ENCODE measurements at regions not wholly inside any gene's neighbourhood (a gene's known extent, or its start where the extent isn't known, plus 50 kb on each side); places are given as distances from the start of the nearest gene placed in this dataset.

- TF ChIP-seq, protein P1, sequence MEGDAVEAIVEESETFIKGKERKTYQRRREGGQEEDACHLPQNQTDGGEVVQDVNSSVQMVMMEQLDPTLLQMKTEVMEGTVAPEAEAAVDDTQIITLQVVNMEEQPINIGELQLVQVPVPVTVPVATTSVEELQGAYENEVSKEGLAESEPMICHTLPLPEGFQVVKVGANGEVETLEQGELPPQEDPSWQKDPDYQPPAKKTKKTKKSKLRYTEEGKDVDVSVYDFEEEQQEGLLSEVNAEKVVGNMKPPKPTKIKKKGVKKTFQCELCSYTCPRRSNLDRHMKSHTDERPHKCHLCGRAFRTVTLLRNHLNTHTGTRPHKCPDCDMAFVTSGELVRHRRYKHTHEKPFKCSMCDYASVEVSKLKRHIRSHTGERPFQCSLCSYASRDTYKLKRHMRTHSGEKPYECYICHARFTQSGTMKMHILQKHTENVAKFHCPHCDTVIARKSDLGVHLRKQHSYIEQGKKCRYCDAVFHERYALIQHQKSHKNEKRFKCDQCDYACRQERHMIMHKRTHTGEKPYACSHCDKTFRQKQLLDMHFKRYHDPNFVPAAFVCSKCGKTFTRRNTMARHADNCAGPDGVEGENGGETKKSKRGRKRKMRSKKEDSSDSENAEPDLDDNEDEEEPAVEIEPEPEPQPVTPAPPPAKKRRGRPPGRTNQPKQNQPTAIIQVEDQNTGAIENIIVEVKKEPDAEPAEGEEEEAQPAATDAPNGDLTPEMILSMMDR (conservative IDR thresholded peaks at IDR 0.05) = no peak
- no peaks in the 10 kb centered on the region for H3K36me3 Mint-ChIP-seq (ENCODE audit: low read depth)
- Histone ChIP-seq H3K4me1 (ENCODE audit: control insufficient read depth, insufficient read depth, low read length) (peaks cover 3% of the 10 kb centered on the region), H3K4me3 (ENCODE audit: low read length) (no peak overlapping the region), H3K9ac (ENCODE audit: extremely low read depth, low read length, poor library complexity, severe bottlenecking) (no peak overlapping the region), H3K9me3 (ENCODE audit: control insufficient read depth, low read length) (no peaks in the 10 kb centered on the region), H3K27ac (ENCODE audit: low read depth, low read length) (no peak overlapping the region), H3K27me3 (ENCODE audit: control insufficient read depth, insufficient read depth, low read length, poor library complexity, severe bottlenecking) (no peaks in the 10 kb centered on the region), H3K36me3 (ENCODE audit: control insufficient read depth, insufficient read depth, low read length) (no peaks in the 10 kb centered on the region)
- H3K27ac Mint-ChIP-seq = no peak overlapping the region
- H3K9me3 Mint-ChIP-seq = peaks cover 7% of the 10 kb centered on the region
- no peaks in the 10 kb centered on the region for H3K27me3 Mint-ChIP-seq (ENCODE audit: insufficient read depth)
- peaks cover 6% of the 10 kb centered on the region for H3K4me1 Mint-ChIP-seq
- 92 to 100% methylated on average over 2 to 6 of the region's 6 CpGs for WGBS, 2 experiments (ENCODE audit: insufficient coverage in 1 of 2, insufficient read length in 1 of 2)
- H3K4me3 Mint-ChIP-seq = no peak overlapping the region
- no peak for DNase-seq
These were observed 112.6 kb upstream of the TMPRSS2 start for GRCh38 chr21:41620541-41620940.

DNA sequence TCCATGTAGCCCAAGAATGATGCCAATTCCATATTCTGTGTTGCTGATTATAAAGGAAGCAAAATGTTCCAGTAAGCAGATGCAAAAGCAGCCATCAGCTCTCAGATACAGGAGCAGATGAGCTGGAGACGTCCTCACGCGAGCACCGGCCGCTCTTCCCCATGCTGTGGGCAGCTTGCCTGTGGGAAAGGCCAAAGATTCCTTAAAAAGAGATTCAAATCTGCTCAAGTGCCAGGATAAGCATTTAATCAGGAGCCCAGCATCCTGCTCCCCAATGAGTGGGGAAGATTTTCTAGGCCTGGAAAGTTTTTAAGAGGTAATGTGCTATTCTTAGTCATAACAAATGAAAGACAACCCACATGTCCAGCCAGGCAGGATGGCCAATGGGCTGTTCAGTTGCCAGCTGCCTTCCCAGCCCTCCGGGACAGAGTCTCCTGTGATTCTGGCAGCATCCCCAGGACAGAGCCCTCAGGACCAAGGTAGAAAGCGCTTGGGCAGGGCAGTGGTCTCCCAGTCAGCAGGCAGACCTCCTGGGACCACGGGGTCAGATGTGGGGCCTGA is 108.2 kb upstream of the TMPRSS2 start:
- Mint-ChIP-seq H3K27ac (no peak overlapping the region), H3K4me3 (no peak overlapping the region), H3K4me1 (peaks cover 15% of the 10 kb centered on the region), H3K27me3 (ENCODE audit: insufficient read depth) (no peaks in the 10 kb centered on the region), H3K9me3 (no peaks in the 10 kb centered on the region), H3K36me3 (ENCODE audit: low read depth) (no peaks in the 10 kb centered on the region)
- H3K4me3 ChIP-seq (ENCODE audit: low read length) = no peak overlapping the region
- TF ChIP-seq, protein P1 (conservative IDR thresholded peaks at IDR 0.05) = no peak
- WGBS, 2 experiments (ENCODE audit: insufficient coverage in 1 of 2, insufficient read length in 1 of 2) = 91 to 96% methylated on average over 8 of the region's 8 CpGs
- peaks cover 3% of the 10 kb centered on the region for H3K4me1 ChIP-seq (ENCODE audit: control insufficient read depth, insufficient read depth, low read length)
- H3K27ac ChIP-seq (ENCODE audit: low read depth, low read length) = no peak overlapping the region
- no peak overlapping the region for H3K9ac ChIP-seq (ENCODE audit: extremely low read depth, low read length, poor library complexity, severe bottlenecking)
- H3K36me3 ChIP-seq (ENCODE audit: control insufficient read depth, insufficient read depth, low read length) = no peaks in the 10 kb centered on the region
- no peak for DNase-seq
- H3K27me3 ChIP-seq (ENCODE audit: control insufficient read depth, insufficient read depth, low read length, poor library complexity, severe bottlenecking) = no peaks in the 10 kb centered on the region
- H3K9me3 ChIP-seq (ENCODE audit: control insufficient read depth, low read length) = no peaks in the 10 kb centered on the region

- no peak overlapping the region for H3K27ac Mint-ChIP-seq
- Histone ChIP-seq H3K36me3 (ENCODE audit: control insufficient read depth, insufficient read depth, low read length) (no peaks in the 10 kb centered on the region), H3K9ac (ENCODE audit: extremely low read depth, low read length, poor library complexity, severe bottlenecking) (no peak overlapping the region), H3K9me3 (ENCODE audit: control insufficient read depth, low read length) (no peaks in the 10 kb centered on the region), H3K4me3 (ENCODE audit: low read length) (no peak overlapping the region), H3K4me1 (ENCODE audit: control insufficient read depth, insufficient read depth, low read length) (peaks cover 3% of the 10 kb centered on the region), H3K27me3 (ENCODE audit: control insufficient read depth, insufficient read depth, low read length, poor library complexity, severe bottlenecking) (no peaks in the 10 kb centered on the region), H3K27ac (ENCODE audit: low read depth, low read length) (no peak overlapping the region)
- H3K4me3 Mint-ChIP-seq = no peak overlapping the region
- no peaks in the 10 kb centered on the region for H3K9me3 Mint-ChIP-seq
- DNase-seq = no peak
- H3K27me3 Mint-ChIP-seq (ENCODE audit: insufficient read depth) = no peaks in the 10 kb centered on the region
- TF ChIP-seq, protein P1 (conservative IDR thresholded peaks at IDR 0.05) = no peak
- H3K4me1 Mint-ChIP-seq = peaks cover 15% of the 10 kb centered on the region
- 83 to 98% methylated on average over 1 of the region's 1 CpG for WGBS, 2 experiments (ENCODE audit: insufficient coverage in 1 of 2, insufficient read length in 1 of 2)
- no peaks in the 10 kb centered on the region for H3K36me3 Mint-ChIP-seq (ENCODE audit: low read depth)
These were observed 107.7 kb upstream of the TMPRSS2 start for GRCh38 chr21:41615613-41616012.
